ENCODE measurements at regions not wholly inside any gene's neighbourhood (a gene's known extent, or its start where the extent isn't known, plus 50 kb on each side); places are given as distances from the start of the nearest gene placed in this dataset.

DNA sequence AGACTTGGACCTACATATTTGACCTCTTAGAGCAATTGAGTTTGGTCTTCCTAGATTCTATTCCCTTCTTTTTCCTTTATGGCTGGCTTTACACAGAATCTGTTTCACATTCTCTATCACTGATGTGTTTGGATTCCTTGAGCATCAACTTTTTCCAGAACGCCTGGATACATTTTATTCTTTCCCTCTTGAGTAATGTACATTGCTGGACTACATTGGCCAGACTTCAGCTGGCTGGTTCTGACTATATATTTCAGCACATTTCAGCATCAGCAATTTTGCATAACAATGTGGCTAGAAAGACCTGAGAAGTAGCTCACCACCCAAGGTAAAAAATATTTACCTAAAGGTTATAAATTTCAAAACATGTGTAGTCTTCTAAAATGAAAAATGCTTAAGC lies 2198.2 kb upstream of the RAG2 start:
- TF ChIP-seq FOXK1 (CRISPR knock-in tag; IDR thresholded peaks at IDR 0.05) = no peak
- TF ChIP-seq, protein P1, sequence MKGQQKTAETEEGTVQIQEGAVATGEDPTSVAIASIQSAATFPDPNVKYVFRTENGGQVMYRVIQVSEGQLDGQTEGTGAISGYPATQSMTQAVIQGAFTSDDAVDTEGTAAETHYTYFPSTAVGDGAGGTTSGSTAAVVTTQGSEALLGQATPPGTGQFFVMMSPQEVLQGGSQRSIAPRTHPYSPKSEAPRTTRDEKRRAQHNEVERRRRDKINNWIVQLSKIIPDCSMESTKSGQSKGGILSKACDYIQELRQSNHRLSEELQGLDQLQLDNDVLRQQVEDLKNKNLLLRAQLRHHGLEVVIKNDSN (CRISPR knock-in tag; IDR thresholded peaks at IDR 0.05) = no peak
- TF ChIP-seq, protein P2, sequence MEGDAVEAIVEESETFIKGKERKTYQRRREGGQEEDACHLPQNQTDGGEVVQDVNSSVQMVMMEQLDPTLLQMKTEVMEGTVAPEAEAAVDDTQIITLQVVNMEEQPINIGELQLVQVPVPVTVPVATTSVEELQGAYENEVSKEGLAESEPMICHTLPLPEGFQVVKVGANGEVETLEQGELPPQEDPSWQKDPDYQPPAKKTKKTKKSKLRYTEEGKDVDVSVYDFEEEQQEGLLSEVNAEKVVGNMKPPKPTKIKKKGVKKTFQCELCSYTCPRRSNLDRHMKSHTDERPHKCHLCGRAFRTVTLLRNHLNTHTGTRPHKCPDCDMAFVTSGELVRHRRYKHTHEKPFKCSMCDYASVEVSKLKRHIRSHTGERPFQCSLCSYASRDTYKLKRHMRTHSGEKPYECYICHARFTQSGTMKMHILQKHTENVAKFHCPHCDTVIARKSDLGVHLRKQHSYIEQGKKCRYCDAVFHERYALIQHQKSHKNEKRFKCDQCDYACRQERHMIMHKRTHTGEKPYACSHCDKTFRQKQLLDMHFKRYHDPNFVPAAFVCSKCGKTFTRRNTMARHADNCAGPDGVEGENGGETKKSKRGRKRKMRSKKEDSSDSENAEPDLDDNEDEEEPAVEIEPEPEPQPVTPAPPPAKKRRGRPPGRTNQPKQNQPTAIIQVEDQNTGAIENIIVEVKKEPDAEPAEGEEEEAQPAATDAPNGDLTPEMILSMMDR (IDR thresholded peaks at IDR 0.05) = no peak
- no peak for TF ChIP-seq ATF1 (CRISPR knock-in tag; IDR thresholded peaks at IDR 0.05)
- TF ChIP-seq, protein P3, sequence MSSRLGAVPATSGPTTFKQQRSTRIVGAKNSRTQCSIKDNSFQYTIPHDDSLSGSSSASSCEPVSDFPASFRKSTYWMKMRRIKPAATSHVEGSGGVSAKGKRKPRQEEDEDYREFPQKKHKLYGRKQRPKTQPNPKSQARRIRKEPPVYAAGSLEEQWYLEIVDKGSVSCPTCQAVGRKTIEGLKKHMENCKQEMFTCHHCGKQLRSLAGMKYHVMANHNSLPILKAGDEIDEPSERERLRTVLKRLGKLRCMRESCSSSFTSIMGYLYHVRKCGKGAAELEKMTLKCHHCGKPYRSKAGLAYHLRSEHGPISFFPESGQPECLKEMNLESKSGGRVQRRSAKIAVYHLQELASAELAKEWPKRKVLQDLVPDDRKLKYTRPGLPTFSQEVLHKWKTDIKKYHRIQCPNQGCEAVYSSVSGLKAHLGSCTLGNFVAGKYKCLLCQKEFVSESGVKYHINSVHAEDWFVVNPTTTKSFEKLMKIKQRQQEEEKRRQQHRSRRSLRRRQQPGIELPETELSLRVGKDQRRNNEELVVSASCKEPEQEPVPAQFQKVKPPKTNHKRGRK (CRISPR knock-in tag; IDR thresholded peaks at IDR 0.05; ENCODE audit: borderline replicate concordance) = no peak
- TF ChIP-seq, protein P4, sequence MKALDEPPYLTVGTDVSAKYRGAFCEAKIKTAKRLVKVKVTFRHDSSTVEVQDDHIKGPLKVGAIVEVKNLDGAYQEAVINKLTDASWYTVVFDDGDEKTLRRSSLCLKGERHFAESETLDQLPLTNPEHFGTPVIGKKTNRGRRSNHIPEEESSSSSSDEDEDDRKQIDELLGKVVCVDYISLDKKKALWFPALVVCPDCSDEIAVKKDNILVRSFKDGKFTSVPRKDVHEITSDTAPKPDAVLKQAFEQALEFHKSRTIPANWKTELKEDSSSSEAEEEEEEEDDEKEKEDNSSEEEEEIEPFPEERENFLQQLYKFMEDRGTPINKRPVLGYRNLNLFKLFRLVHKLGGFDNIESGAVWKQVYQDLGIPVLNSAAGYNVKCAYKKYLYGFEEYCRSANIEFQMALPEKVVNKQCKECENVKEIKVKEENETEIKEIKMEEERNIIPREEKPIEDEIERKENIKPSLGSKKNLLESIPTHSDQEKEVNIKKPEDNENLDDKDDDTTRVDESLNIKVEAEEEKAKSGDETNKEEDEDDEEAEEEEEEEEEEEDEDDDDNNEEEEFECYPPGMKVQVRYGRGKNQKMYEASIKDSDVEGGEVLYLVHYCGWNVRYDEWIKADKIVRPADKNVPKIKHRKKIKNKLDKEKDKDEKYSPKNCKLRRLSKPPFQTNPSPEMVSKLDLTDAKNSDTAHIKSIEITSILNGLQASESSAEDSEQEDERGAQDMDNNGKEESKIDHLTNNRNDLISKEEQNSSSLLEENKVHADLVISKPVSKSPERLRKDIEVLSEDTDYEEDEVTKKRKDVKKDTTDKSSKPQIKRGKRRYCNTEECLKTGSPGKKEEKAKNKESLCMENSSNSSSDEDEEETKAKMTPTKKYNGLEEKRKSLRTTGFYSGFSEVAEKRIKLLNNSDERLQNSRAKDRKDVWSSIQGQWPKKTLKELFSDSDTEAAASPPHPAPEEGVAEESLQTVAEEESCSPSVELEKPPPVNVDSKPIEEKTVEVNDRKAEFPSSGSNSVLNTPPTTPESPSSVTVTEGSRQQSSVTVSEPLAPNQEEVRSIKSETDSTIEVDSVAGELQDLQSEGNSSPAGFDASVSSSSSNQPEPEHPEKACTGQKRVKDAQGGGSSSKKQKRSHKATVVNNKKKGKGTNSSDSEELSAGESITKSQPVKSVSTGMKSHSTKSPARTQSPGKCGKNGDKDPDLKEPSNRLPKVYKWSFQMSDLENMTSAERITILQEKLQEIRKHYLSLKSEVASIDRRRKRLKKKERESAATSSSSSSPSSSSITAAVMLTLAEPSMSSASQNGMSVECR (CRISPR knock-in tag; IDR thresholded peaks at IDR 0.05; ENCODE audit: borderline replicate concordance) = no peak
- TF ChIP-seq ZNF232 (CRISPR knock-in tag; IDR thresholded peaks at IDR 0.05) = no peak
- no peak for TF ChIP-seq SP1 (CRISPR knock-in tag; conservative IDR thresholded peaks at IDR 0.05)
- TF ChIP-seq NFE2L1 (CRISPR knock-in tag; IDR thresholded peaks at IDR 0.05) = no peak
- TF ChIP-seq ESRRA (CRISPR knock-in tag; IDR thresholded peaks at IDR 0.05; ENCODE audit: borderline replicate concordance) = no peak
- TF ChIP-seq GRHL2 (CRISPR knock-in tag; IDR thresholded peaks at IDR 0.05; ENCODE audit: insufficient replicate concordance, severe bottlenecking) = no peak
- ChIA-PET CTCF (no interaction called here), POLR2A (no interaction called here)
- Mint-ChIP-seq H3K9me3 (peaks cover 66% of the 10 kb centered on the region), H3K4me1 (no peaks in the 10 kb centered on the region), H3K27ac (no peak overlapping the region), H3K4me3 (no peak overlapping the region), H3K27me3 (ENCODE audit: low read depth) (peaks cover 5% of the 10 kb centered on the region; the same call in 1 of the 2 replicates), H3K36me3 (peaks cover 56% of the 10 kb centered on the region)
- no peak for ATAC-seq
- no peak for DNase-seq (ENCODE audit: low spot score)

DNA sequence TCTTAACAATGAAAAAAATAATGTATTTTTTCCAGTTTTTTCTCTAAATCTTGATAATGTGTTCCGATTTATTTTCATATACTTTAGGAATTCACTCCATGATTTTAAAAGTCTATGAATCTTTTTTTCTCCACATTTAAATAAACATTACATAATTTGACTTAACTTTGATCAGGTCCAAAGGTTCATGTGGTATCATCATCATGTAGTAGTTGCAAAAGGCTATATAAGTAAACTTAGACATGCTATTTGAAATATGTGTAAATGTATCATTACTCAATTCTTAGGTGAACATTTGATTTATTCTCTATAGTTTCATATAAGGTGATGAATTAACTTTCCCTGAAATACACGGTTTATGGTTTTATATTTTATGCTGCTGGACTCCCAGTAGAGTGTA lies 2197.0 kb upstream of the RAG2 start:
- Mint-ChIP-seq H3K4me1 (no peaks in the 10 kb centered on the region), H3K36me3 (peaks cover 51% of the 10 kb centered on the region), H3K9me3 (peaks cover 60% of the 10 kb centered on the region), H3K27me3 (ENCODE audit: low read depth) (peaks cover 5% of the 10 kb centered on the region; the same call in 1 of the 2 replicates), H3K27ac (no peak overlapping the region), H3K4me3 (no peak overlapping the region)
- POLR2A ChIA-PET = no interaction called here
- CTCF ChIA-PET = no interaction called here
- DNase-seq (ENCODE audit: low spot score) (no peak), ATAC-seq (no peak)
- TF ChIP-seq, protein P5, sequence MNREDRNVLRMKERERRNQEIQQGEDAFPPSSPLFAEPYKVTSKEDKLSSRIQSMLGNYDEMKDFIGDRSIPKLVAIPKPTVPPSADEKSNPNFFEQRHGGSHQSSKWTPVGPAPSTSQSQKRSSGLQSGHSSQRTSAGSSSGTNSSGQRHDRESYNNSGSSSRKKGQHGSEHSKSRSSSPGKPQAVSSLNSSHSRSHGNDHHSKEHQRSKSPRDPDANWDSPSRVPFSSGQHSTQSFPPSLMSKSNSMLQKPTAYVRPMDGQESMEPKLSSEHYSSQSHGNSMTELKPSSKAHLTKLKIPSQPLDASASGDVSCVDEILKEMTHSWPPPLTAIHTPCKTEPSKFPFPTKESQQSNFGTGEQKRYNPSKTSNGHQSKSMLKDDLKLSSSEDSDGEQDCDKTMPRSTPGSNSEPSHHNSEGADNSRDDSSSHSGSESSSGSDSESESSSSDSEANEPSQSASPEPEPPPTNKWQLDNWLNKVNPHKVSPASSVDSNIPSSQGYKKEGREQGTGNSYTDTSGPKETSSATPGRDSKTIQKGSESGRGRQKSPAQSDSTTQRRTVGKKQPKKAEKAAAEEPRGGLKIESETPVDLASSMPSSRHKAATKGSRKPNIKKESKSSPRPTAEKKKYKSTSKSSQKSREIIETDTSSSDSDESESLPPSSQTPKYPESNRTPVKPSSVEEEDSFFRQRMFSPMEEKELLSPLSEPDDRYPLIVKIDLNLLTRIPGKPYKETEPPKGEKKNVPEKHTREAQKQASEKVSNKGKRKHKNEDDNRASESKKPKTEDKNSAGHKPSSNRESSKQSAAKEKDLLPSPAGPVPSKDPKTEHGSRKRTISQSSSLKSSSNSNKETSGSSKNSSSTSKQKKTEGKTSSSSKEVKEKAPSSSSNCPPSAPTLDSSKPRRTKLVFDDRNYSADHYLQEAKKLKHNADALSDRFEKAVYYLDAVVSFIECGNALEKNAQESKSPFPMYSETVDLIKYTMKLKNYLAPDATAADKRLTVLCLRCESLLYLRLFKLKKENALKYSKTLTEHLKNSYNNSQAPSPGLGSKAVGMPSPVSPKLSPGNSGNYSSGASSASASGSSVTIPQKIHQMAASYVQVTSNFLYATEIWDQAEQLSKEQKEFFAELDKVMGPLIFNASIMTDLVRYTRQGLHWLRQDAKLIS (CRISPR knock-in tag; IDR thresholded peaks at IDR 0.05; ENCODE audit: borderline replicate concordance) = no peak
- TF ChIP-seq, protein P6, sequence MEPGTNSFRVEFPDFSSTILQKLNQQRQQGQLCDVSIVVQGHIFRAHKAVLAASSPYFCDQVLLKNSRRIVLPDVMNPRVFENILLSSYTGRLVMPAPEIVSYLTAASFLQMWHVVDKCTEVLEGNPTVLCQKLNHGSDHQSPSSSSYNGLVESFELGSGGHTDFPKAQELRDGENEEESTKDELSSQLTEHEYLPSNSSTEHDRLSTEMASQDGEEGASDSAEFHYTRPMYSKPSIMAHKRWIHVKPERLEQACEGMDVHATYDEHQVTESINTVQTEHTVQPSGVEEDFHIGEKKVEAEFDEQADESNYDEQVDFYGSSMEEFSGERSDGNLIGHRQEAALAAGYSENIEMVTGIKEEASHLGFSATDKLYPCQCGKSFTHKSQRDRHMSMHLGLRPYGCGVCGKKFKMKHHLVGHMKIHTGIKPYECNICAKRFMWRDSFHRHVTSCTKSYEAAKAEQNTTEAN (CRISPR knock-in tag; IDR thresholded peaks at IDR 0.05) = no peak
- no peak for TF ChIP-seq ZNF671 (CRISPR knock-in tag; IDR thresholded peaks at IDR 0.05)
- TF ChIP-seq RELA (CRISPR knock-in tag; IDR thresholded peaks at IDR 0.05; ENCODE audit: borderline replicate concordance) = no peak
- no peak for TF ChIP-seq NFYB (CRISPR knock-in tag; conservative IDR thresholded peaks at IDR 0.05; ENCODE audit: low read depth)
- no peak for TF ChIP-seq PRRX2 (CRISPR knock-in tag; IDR thresholded peaks at IDR 0.05)
- TF ChIP-seq, protein P7, sequence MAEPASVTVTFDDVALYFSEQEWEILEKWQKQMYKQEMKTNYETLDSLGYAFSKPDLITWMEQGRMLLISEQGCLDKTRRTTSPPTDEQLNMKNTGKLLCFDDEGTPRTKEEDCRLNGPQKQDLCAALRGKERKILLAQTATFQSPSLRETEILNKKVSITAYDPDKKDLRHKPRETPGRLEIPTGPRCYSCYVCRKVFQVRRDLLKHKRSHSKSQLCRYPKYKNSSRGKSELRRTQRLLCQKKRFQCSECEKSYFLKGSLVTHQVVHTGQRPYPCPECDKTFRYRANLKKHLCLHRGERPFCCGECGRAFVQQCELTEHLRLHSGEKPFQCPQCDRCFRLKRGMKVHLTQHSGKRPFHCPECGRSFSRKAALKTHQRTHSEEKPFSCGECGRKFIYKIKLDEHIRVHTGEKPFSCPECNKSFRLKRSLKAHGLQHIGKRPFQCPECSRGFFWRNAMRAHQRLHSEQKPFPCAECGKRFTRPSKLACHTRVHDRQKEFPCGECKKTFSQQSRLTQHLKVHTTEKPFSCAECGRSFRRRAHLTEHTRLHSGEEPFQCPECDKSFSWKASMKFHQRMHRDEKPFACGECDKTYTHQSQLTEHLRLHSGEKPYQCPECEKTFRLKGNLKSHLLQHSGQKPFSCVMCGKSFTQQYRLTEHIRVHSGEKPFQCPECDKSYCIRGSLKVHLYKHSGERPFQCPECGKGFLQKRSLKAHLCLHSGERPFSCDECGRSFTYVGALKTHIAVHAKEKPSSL (CRISPR knock-in tag; conservative IDR thresholded peaks at IDR 0.05) = no peak

All from WTC11 (cell line).